Endothelial cell of umbilical vein (primary cell): ENCODE measurements at regions not wholly inside any gene's neighbourhood (a gene's known extent, or its start where the extent isn't known, plus 50 kb on each side); places are given as distances from the start of the nearest gene placed in this dataset.

Experiments used
- BruUV-seq: library from RNA; stranded (reverse); fragments of 400-500 nt; replicated peaks from 2 replicates; lab custom pipeline; 2021; lab: Mats Ljungman, UMichigan
- CTCF ChIA-PET: fragments of 300-600, 350-600 bp; sonication (Branson Sonifier 250); formaldehyde crosslinking; loops from one replicate; lab custom pipeline; 2021; ENCODE audit warnings: antibody characterized with exemption, inconsistent platforms; lab: Charles Lee
- POLR2A ChIA-PET: fragments of 300-600, 350-600 bp; sonication (Branson Sonifier 250); formaldehyde crosslinking; loops from one replicate; lab custom pipeline; 2021; ENCODE audit warnings: antibody characterized with exemption, inconsistent platforms; lab: Charles Lee
- DNase-seq: peaks from one replicate; pipeline ENCODE4 v3.0.0-alpha.2; 2011; ENCODE audit warnings: low read depth, low spot score
- FAIRE-seq: peaks from 2 replicates; lab custom pipeline; 2011; peaks lifted over from hg19 to GRCh38; lab: Jason Lieb, UNC
- H2AFZ ChIP-seq: 2 replicates; pipeline ENCODE4 v1.6.0; 2012; ENCODE audit warnings: low read depth, low read length, control low read depth, inconsistent platforms
- H3K27ac ChIP-seq: 2 replicates; pipeline ENCODE4 v1.5.1; 2011; ENCODE audit warnings: low read depth, mild to moderate bottlenecking, control low read depth, low read length, moderate library complexity; ENCODE audit not compliant: insufficient read depth
- H3K27me3 ChIP-seq, 2 experiments: 2 replicates each; pipeline versions ENCODE4 v1.6.0 to v1.6.1; 2011; ENCODE audit warnings: low read length in 2 of 2, mixed read lengths in 1 of 2; ENCODE audit not compliant: control insufficient read depth in 2 of 2, insufficient read depth in 2 of 2
- H3K36me3 ChIP-seq, 2 experiments: 2 replicates in 1 of 2; 3 replicates in 1 of 2; pipeline ENCODE4 v1.5.1; 2011; ENCODE audit warnings: low read length in 2 of 2, mild to moderate bottlenecking in 1 of 2, moderate library complexity in 1 of 2; ENCODE audit not compliant: control insufficient read depth in 2 of 2, insufficient read depth in 2 of 2; ENCODE audit errors: extremely low read depth in 1 of 2
- H3K4me1 ChIP-seq: 3 replicates; pipeline ENCODE4 v1.5.1; 2011; ENCODE audit warnings: mild to moderate bottlenecking, low read length; ENCODE audit not compliant: control insufficient read depth, insufficient read depth; ENCODE audit errors: extremely low read depth
- H3K4me2 ChIP-seq: 2 replicates; pipeline ENCODE4 v1.6.1; 2011; ENCODE audit warnings: low read length, control low read depth, mixed read lengths; ENCODE audit not compliant: insufficient read depth
- H3K4me3 ChIP-seq, 3 experiments: fragments of 200-600 bp in 1 of 3; sonication (generic), shearing (Covaris generic) in 1 of 3; replicated peaks in 1 of 3; 2 replicates each; pipeline ENCODE4 v1.5.1; 2011 to 2016; ENCODE audit warnings: control low read depth in 3 of 3, low read length in 3 of 3, mild to moderate bottlenecking in 2 of 3, inconsistent platforms in 1 of 3, low read depth in 1 of 3, moderate library complexity in 1 of 3; ENCODE audit not compliant: insufficient read depth in 1 of 3
- H3K79me2 ChIP-seq: 2 replicates; pipeline ENCODE4 v1.6.0; 2012; ENCODE audit warnings: low read length, inconsistent platforms; ENCODE audit not compliant: control insufficient read depth, insufficient read depth
- H3K9ac ChIP-seq: replicated peaks from 2 replicates; pipeline ENCODE3; 2011; ENCODE audit warnings: low read length, control low read depth; ENCODE audit not compliant: insufficient read depth; ENCODE audit errors: extremely low read depth
- H3K9me1 ChIP-seq: replicated peaks from 3 replicates; pipeline ENCODE4 v1.6.0; 2011; ENCODE audit warnings: mild to moderate bottlenecking, low read length; ENCODE audit not compliant: control insufficient read depth, insufficient read depth; ENCODE audit errors: extremely low read depth
- H3K9me3 ChIP-seq: replicated peaks from 2 replicates; pipeline ENCODE4 v1.5.1; 2012; ENCODE audit warnings: low read length, inconsistent platforms; ENCODE audit not compliant: control insufficient read depth, insufficient read depth
- H4K20me1 ChIP-seq: replicated peaks from 2 replicates; pipeline ENCODE3; 2011; ENCODE audit warnings: mild to moderate bottlenecking, low read length; ENCODE audit not compliant: control insufficient read depth, insufficient read depth; ENCODE audit errors: extremely low read depth
- CTCF ChIP-seq, 2 donors: IDR thresholded peaks; 1 replicate in 1 of 2; 2 replicates in 1 of 2; pipeline ENCODE4 v1.5.1; 2011; ENCODE audit warnings: low read length in 2 of 2, mild to moderate bottlenecking in 2 of 2, moderate library complexity in 2 of 2, control low read depth in 1 of 2, inconsistent platforms in 1 of 2, low read depth in 1 of 2; ENCODE audit not compliant: insufficient read depth in 1 of 2; ENCODE audit errors: extremely low read depth in 1 of 2
- EZH2 ChIP-seq: IDR thresholded peaks from 2 replicates; pipeline ENCODE4 v1.6.1; 2012; ENCODE audit warnings: borderline replicate concordance, low read depth, mild to moderate bottlenecking, moderate library complexity, low read length, inconsistent platforms; ENCODE audit not compliant: severe bottlenecking
- FOS ChIP-seq: IDR thresholded peaks from 2 replicates; pipeline ENCODE4 v1.6.1; 2011; ENCODE audit warnings: mild to moderate bottlenecking, low read length, moderate library complexity, borderline replicate concordance; ENCODE audit not compliant: insufficient read depth
- GATA2 ChIP-seq: IDR thresholded peaks from 2 replicates; pipeline ENCODE4 v1.7.0; 2011; ENCODE audit warnings: low read depth, mild to moderate bottlenecking, moderate library complexity, mixed read lengths, low read length; ENCODE audit not compliant: insufficient read length, insufficient read depth
- JUN ChIP-seq: IDR thresholded peaks from 2 replicates; pipeline ENCODE4 v1.6.1; 2011; ENCODE audit warnings: borderline replicate concordance, low read depth; ENCODE audit not compliant: insufficient read length, insufficient read depth
- MAX ChIP-seq: IDR thresholded peaks from 2 replicates; pipeline ENCODE4 v1.6.1; 2011; ENCODE audit not compliant: insufficient read depth, insufficient read length
- MYC ChIP-seq: IDR thresholded peaks from one replicate; pipeline ENCODE4 v1.6.1; 2011; ENCODE audit warnings: mild to moderate bottlenecking, low read depth, low read length
- POLR2A ChIP-seq: IDR thresholded peaks from 2 replicates; pipeline ENCODE4 v1.6.1; 2012; ENCODE audit warnings: low read depth, mild to moderate bottlenecking, control low read depth, low read length
- POLR2AphosphoS5 ChIP-seq: IDR thresholded peaks from 2 replicates; pipeline ENCODE4 v1.6.1; 2012; ENCODE audit warnings: low read depth, mild to moderate bottlenecking, control low read depth, low read length, moderate library complexity; ENCODE audit not compliant: insufficient read depth
- dilution Hi-C: fragments of 300-500 bp; cut with MboI; formaldehyde crosslinking; loops from one replicate; pipeline ENCODE4 v1.15.0; 2019; ENCODE audit warnings: low sequenced_read_pairs; ENCODE audit not compliant: extremely low pct_ligation_motif_present
- intact Hi-C: fragments of 100-400 bp; cut with micrococcal nuclease; formaldehyde crosslinking; loops from one replicate; pipeline ENCODE4 v1.10.0; 2022

- dilution Hi-C loops = no loop called here
- H4K20me1 ChIP-seq = no peaks in the 10 kb centered on the region
- no peak overlapping the region for H2AFZ ChIP-seq
- intact Hi-C loops = no loop called here
- H3K9ac ChIP-seq = no peak overlapping the region
- CTCF ChIA-PET = no interaction called here
- POLR2A ChIA-PET = no interaction called here
- H3K79me2 ChIP-seq = no peaks in the 10 kb centered on the region
- H3K27ac ChIP-seq = no peak overlapping the region
- H3K4me1 ChIP-seq = no peaks in the 10 kb centered on the region
- no peak for TF ChIP-seq POLR2A
- no peak for TF ChIP-seq FOS
- TF ChIP-seq MAX = no peak
- no peak for TF ChIP-seq MYC
- no peak for TF ChIP-seq CTCF (IDR thresholded peaks at IDR 0.05; ENCODE audit: extremely low read depth in 1 of 2, insufficient read depth in 1 of 2, low read depth in 1 of 2, low read length in 2 of 2)
- no peak for TF ChIP-seq EZH2
- no peak for TF ChIP-seq GATA2
- no peak for TF ChIP-seq POLR2AphosphoS5
- TF ChIP-seq JUN = no peak
- H3K4me3 ChIP-seq = no peak overlapping the region
- no peaks in the 10 kb centered on the region for H3K36me3 ChIP-seq
- DNase-seq (no peak), FAIRE-seq (no peak)
- H3K4me2 ChIP-seq = no peak overlapping the region
- H3K27me3 ChIP-seq = no peaks in the 10 kb centered on the region
- BruUV-seq = no TSS peak
- no peaks in the 10 kb centered on the region for H3K9me1 ChIP-seq
- no peaks in the 10 kb centered on the region for H3K9me3 ChIP-seq
Observed at GRCh38 chr2:8617048-8617447, 64.8 kb upstream of the ID2 start.
